Left colon (tissue), 2 donors: ENCODE measurements at regions not wholly inside any gene's neighbourhood (a gene's known extent, or its start where the extent isn't known, plus 50 kb on each side); places are given as distances from the start of the nearest gene placed in this dataset.

Source experiments
- ATAC-seq: fragments of 200-7000 bp; cut with Tn5 transposase; one replicate; pipeline ENCODE4 v1.9.1; 2020; ENCODE audit warnings: mild to moderate bottlenecking, moderate library complexity
- DNase-seq, 2 donors: peaks; one replicate each; pipeline ENCODE4 v3.0.0-alpha.2; 2020
- intact Hi-C, 2 donors: fragments of 100-400 bp; cut with DNase I in 1 of 2; cut with micrococcal nuclease in 1 of 2; formaldehyde crosslinking; loops; one replicate each; pipeline versions ENCODE4 v1.11.2 to v1.14.0; 2022; cut with DNase I, micrococcal nuclease
- donor health status: DM: no; HTN: no; CAD: no.
- donor health status: DM: yes; HTN: yes; CAD: no.

DNA sequence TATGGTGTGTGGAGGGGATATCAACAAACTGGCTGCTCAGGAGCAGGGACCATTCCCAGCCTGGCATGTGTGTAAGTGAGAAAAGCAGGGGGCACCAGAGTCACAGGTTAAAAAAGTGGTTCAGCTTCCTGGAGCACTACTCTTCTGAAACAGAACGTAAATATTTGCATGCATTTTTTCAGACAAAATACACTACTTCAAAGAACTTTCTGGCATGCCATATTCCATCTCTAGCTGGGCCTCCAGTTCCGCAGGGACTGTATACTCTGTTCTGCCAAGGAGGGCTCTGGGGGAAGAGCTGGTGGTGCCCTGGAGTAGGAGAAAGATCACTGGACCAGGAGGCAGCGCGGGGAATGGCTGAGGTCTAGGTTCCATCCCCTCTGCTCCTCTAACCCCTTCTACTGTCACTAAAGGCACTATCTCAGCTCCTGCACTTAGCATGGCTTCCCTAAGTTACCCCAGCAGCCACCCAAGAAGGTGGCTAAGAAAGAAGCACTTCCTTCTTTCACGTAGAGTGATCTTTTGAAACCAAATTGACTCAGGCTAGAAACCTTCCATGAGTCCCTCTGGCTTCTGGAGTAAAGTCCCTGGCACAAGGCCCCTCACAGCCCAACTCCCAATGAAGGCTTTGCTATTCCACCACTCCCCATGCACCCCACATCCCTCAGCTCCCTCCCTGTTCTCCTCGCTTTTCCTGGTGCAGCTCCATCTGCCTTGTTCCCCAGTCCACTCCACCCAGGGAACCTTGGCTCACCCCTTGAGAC lies 57.6 kb upstream of the CABLES1 start:
- ATAC-seq (peak; percentile 85), DNase-seq (peak in 1 of 2 donors; percentile 40)
- intact Hi-C loops: no loop called here

DNA sequence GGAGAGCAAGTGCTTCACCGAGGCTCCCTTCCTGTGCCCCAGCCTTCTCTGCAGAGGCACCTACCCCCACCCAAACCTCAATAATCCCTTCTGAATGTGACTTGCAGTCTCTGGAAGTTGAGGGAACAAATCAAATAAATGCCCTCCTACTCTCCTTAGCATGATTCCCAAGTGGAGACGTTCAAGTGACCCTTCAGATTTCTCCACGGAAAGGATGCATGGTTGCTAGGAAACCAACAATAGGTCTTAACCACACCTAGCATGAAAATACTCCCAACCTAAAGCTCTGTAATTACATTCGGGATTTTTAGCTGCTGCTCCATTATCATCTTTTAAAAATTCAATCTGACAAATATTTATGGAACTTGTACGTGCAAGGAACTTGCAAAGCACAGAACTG lies 50.2 kb upstream of the CABLES1 start:
- intact Hi-C loops: no loop called here
- ATAC-seq (no peak), DNase-seq (no peak)
